C4-2B (cell line): ENCODE measurements at regions not wholly inside any gene's neighbourhood (a gene's known extent, or its start where the extent isn't known, plus 50 kb on each side); places are given as distances from the start of the nearest gene placed in this dataset.

Source experiments
- ZFX ChIP-seq: fragments of 450-650 bp; IDR thresholded peaks from 2 replicates; pipeline ENCODE4 v1.6.1; 2017
- TF ChIP-seq, protein P1 (sequence below): fragments of 450-650 bp; conservative IDR thresholded peaks from 2 replicates; pipeline ENCODE4 v1.5.1; 2017; ENCODE audit warnings: mild to moderate bottlenecking

DNA sequence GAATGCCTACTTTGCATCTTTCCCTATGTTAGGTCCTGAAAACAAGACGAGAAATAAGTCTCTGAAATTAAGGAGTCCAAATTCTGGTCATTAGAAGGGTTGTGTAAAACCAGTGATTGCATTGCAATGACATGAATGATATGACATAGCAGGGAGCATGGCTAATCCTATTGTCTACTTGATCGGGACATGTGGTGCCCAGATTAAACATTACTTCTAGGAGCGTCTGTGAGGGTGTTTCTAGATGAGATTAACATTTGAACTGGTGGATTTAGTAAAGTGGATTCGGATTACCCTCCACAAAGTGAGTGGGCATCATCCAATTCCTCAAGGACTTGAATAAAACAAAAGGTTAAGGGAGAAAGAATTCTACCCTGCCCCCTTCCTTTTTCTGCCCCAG lies 434.9 kb upstream of the KLF6 start:
- TF ChIP-seq, protein P1, sequence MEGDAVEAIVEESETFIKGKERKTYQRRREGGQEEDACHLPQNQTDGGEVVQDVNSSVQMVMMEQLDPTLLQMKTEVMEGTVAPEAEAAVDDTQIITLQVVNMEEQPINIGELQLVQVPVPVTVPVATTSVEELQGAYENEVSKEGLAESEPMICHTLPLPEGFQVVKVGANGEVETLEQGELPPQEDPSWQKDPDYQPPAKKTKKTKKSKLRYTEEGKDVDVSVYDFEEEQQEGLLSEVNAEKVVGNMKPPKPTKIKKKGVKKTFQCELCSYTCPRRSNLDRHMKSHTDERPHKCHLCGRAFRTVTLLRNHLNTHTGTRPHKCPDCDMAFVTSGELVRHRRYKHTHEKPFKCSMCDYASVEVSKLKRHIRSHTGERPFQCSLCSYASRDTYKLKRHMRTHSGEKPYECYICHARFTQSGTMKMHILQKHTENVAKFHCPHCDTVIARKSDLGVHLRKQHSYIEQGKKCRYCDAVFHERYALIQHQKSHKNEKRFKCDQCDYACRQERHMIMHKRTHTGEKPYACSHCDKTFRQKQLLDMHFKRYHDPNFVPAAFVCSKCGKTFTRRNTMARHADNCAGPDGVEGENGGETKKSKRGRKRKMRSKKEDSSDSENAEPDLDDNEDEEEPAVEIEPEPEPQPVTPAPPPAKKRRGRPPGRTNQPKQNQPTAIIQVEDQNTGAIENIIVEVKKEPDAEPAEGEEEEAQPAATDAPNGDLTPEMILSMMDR: no peak
- TF ChIP-seq ZFX: no peak
